ENCODE measurements at regions not wholly inside any gene's neighbourhood (a gene's known extent, or its start where the extent isn't known, plus 50 kb on each side); places are given as distances from the start of the nearest gene placed in this dataset.
"Not testable (repeated sequence)": the region's sequence is repeated elsewhere in the genome, so short reads cannot be mapped to it uniquely, and the experiment has no call there.

DNA sequence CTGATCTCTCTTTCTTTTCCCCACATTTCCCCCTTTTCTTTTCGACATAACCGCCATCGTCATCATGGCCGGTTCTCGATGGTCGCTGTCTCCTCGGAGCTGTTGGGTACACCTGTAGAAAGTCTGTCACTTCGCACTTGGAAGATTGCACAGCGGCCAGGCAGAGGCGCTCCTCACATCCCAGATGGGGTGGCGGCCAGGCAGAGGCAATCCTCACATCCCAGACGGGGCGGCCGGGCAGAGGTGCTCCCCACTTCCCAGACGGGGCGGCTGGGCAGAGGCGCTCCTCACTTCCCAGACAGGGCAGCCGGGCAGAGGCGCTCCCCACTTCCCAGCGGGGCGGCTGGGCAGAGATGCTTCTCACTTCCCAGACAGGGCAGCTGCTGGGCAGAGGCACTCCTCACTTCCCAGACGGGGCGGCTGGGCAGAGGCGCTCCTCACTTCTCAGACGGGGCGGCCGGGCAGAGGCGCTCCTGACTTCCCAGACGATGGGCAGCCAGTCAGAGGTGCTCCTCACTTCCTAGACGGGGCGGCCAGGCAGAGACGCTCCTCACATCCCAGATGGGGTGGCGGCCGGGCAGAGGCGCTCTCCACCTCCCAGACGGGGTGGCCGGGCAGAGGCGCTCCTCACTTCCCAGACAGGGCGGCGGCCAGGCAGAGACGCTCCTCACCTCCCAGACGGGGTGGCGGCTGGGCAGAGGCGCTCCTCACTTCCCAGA is 110.7 kb downstream of the C5orf15 start:
- DNase-seq (ENCODE audit: low read depth), result not testable (repeated sequence)

DNA sequence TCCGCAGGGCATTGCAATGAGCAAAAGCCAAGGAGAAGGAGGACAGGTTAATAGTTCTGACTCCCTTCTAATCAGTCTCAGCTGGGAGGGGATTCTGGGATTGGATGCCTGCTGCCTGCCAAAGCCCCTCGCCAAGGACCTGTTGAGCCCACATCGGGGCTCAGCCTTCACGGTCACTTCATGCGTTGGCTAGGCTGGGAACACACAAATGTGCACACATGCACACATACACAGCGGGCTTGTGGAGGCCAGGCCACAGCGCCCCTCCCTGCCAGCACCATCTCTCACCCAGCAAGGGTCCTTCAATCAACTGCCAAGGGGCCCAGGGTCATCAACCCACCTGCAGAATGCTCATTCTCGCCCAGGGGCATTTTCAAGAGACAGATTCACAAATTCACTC is 113.9 kb downstream of the C5orf15 start:
- no peak for DNase-seq (ENCODE audit: low read depth)

DNA sequence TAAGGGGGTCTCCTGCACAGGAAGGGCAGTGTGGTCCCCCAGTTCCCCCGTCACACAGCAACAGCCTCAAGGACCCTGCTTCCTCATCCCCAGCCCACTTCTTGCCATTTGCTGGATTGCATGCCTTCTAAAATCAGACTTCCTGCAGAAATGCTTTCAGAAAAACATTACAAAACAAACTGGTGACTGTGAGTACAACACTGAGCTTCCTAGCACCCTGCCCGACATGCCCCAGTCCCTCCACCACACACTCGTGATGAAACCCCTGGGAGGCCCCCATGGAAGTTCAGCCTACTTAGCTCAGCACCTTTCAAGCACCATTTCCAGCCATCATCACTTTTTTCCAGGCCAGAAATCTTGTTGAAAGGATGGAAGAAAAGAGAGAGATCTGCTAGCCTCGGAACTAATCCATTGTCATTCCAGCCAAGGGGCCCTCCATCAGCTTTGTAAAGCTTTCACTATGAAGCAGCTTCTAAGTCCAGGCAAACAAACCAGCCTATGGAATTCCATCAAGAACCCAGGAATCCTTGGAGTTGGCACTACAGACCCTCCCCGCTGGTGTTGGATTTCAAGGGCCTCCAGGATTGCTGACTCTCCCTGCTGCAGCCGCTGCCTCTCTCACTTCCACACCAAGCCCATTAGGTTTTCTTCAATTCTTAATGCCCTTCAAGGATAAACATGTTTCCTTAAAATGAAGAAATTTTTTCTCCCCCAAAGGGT is 114.6 kb downstream of the C5orf15 start:
- DNase-seq (ENCODE audit: low read depth), result no peak

DNA sequence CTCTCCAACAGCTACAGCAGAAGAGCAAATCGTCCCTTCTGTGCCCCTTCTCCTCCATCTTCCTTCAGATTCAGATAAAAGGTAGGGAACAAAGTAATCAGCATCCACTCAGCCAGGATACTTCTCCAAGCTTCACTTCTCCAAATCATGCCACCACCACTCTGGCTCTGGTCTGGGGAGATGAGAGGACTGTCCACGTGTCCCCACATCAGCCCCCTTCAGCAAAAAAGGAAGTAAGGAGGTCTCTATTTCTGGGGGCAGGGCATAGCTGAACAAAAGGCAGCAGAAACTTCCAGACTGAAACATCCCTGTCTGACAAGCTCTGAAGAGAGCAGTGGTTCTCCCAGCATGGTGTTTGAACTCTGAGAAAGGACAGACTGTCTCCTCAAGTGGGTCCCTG is 116.9 kb downstream of the C5orf15 start:
- DNase-seq (ENCODE audit: low read depth), result no peak

DNA sequence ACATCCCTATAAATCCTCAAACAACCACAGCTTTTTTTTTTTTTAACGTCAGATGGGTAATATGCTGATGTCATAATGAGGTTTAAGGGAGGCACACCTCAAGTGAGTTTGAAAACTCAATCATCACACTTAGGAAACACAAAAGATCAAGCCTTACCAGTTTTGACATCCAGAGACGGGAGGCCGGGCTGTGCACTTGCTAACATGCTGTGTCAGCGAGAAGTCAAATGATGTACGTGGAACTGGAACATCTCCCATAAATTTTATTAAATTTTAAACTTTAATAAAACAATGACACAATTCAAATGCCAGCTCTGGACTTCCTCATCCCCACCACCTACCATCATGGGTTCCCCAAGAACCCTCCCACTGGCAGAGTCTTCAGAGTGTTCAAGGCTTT is 117.6 kb downstream of the C5orf15 start:
- DNase-seq (ENCODE audit: low read depth), result no peak

DNA sequence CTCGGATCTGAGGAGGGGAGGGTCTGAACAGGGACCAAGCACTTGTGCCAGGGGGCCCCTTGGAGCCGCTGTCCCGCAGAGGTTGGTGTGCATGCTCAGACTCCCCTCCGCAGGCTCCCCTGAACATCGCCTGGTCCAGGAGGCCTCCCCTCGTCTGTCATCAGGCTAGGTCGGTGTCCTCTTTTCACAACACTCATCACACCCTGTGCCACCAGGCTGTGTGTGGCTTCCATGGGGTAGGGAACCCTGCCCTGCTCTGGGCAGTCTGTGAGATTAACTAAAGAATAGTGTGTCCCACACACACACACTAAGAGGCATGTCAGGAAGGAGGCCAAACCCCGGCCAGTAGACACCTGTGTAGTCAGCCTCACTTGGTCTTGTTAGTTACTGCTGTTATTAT is 119.3 kb downstream of the C5orf15 start:
- no peak for DNase-seq (ENCODE audit: low read depth)

DNA sequence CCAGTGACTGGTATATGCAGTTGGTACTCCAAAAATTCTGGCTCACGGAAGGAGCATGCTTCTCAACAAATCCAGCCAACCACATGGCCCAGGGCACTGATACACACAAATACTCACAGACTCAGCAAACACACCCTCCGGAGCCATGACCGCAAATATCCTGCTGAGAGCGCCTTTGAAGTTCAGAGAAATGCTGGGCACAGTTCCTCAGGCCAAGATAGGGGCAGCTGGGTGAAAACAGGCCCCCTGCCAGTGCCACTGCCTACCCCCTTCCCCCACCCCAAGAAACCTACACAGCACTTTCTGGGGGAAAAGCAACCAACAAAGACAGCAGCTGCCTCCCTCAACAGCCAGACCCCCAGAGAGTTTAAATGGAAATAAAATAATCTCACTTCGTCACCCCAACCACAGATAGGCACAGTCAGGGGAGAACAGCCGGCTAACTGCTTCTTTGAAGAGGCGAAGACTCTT is 120.0 kb downstream of the C5orf15 start:
- DNase-seq (ENCODE audit: low read depth), result peak; percentile 71

DNA sequence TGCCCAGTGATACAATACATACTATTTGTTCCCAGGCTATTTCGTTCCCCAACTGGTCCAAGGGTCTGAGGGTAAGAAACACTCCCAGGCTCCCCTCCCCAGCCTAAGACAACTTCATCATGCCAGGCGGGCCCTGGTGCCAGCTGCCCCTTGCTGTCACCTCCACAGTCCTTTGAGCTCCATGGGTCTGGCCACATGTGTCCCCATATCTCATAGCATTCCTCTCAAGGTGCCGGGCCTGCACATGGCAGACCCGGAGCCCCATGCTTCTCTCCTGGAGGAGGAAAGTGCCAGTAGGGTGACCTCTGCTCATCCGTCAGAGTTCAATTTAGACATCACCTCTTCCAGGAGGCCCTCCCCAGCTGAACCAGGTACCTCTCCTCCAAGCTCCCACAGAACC is 120.5 kb downstream of the C5orf15 start:
- DNase-seq (ENCODE audit: low read depth), result no peak

DNA sequence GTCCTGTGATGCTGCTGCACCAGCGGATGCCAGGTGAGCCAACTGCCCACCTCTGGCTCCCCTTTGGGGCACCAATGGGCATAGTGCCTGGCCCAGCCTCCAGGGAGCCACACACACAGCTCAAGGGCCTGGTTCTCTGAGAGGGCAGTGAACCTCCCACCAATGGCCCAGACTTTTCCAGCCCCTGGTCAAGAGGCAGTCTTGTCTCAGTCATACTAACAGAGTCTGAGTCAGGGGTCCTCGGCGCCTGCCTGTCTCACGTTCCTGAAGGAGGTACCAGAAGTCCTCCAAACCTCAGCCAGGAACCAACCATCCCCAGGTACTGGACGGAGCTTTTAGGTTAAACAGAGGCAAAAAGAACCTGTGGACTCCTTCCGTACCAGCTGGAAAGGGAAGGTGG is 121.1 kb downstream of the C5orf15 start:
- no peak for DNase-seq (ENCODE audit: low read depth)

DNA sequence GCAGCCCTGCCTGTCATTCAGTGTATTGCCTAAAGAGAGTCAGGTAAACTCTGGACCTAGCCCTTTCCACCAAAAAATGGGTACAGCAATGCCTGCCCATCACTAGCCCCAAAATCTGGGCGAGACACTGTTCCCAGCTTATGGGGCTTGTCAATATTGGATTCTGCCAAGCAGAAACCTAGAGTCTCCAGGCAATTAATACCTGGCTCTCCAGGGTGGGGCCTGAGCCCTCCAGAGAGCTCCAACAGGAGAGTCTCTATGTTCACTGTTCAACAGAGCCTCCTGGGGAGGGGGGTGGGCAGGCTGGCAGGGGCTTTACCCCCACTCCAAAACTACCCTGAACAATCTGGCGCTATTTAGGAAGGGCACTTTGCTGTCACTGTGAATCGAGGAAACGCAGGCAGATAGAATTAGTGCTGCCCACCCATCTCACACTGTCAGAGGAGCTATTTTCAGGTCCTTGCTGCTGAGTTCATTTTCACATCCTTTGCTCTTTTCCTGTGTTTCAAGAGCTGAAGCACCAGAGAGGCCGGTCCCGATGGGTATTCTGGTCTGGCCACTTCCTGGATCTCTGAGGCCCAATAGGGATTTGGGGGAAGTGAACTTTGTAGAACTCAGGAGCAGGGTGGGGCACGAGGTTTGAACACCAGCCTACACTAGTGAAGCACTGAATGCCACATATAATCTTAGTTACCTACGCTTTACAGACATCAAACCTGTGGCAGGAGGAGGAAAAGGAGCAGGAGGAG is 121.8 kb downstream of the C5orf15 start:
- no peak for DNase-seq (ENCODE audit: low read depth)

DNA sequence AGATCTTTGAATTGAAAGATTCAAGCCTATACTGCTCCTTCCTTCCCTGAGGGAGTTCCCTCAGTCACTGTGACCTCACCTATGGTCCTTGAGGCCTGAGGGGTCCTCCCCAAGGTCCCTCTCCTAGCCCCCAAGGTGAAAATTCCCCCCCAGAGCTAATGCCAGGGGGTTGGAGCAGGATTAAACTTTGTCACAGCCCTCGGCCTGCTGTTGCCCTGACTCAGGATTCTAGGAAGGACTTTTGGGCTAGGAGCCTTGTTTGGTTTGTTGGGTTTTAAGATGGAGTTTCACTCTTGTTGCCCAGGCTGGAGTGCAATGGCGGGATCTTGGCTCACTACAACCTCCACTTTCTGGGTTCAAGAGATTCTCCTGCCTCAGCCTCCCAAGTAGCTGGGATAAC is 123.2 kb downstream of the C5orf15 start:
- DNase-seq (ENCODE audit: low read depth), result no peak

DNA sequence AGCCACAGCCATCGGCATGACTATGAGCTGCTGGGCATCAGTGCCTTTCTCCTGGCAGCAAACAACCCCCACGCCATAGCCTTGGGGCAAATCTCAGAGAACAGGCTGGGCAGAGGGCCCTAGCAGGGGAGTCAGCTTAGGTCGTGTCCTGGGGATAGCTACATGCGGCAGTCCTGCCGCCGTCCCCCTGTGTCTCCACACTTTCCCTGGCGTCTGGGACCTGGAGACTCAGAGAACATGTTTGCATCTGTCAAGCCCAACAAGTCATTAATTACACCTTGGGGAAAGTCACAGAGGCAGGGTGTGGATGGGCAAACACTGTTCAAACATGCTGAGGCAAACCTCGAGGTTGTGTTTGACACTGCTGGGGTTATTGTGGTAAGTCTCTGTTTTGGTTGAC is 123.6 kb downstream of the C5orf15 start:
- DNase-seq (ENCODE audit: low read depth), result peak; percentile 27

DNA sequence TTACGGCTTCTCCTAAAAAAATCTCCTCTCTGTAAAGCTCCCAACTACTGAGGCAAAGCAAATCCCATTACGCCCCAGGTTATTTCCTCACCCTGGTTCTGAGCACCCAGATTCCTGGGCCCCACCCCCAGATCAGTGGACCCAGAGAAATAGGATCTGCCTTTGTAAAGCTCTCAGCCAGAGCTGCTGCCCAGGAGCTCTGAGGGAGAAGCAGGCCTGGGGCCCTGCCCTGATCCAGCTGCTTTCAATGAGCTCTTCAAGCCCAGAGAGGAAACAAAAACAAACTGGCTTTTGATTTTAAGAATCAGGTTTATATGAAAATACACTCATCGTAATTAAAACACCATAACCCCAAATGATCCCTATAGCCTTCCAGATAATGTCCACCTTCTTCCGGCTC is 124.5 kb downstream of the C5orf15 start:
- no peak for DNase-seq (ENCODE audit: low read depth)

DNA sequence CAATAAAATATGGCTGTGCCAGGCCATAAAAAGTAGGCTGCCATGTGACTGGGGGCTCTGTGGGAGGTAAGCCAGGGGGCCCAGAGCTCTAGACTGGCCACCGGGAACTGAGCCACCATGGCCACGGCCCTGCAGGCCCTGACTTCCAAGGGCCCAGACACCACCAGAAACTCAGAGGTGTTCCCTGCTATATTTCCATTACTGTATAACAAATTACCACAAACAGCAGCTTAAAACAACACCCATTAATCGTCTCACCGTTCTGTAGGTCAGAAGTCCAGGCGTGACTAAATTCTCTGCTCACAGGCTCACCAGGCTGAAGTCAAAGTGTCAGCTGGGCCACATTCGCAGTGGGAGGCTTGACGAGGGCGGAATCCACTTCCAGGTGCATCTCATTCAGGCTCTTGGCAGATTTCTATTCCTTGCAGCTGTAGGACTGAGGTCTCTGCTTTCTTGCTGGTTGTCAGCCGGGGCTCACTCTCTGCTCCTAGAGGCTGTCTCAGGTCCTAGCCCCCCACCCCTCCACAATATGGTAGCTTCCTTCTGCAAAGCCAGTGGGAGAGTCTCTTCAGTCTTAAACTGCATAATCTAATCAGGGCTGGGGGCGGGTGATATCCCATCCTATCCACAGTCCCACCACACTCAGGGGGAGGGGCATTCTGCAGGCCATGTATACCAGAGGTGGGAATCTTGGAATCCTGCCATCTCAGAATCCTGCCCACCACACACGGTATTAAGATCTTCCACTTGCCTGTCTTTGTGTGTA is 125.4 kb downstream of the C5orf15 start:
- DNase-seq (ENCODE audit: low read depth), result peak; percentile 5

DNA sequence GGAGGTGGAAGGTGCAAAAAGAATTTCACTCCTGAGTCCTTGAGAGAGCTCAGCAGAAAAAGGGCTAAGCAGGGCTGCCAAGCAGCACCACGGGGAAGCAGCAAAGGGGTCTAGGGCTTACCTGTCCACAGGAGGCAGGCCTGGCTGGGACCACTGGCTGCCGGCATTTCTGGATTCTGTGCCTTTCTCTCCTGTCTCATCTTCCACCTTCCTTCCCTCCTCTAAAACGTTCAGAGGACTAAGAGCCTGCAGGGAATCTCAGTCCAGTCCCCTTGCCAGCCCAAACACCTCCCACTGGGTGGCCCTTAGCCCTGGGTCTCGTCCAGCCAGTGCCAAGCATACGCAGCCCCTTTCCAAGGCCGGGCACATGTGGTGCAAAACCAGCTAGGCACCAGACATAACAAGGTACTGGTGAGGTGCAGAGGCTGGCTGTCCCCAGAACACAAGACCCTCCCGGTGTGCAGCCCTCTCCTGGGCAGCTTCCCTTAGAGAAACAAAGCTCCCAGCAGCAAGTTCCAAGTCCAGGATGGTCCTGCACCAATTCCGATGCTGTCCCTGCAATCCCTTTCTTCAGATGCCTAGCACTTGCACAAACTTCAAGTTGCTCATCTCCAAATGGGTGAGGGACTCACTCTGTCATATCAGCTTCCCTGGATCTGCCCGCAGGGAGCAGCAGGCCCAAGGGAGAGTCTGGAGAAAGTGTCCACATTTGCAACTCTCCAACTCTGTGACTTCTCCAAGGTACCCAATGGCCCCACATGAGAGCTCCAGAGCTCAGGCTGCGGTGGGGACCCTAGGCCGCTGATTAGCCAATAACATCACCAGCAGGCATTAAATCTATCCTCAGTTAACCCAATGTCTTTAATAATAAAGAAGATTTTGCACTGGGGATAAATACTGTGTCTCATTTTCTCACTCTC is 126.3 kb downstream of the C5orf15 start:
- no peak for DNase-seq (ENCODE audit: low read depth)

DNA sequence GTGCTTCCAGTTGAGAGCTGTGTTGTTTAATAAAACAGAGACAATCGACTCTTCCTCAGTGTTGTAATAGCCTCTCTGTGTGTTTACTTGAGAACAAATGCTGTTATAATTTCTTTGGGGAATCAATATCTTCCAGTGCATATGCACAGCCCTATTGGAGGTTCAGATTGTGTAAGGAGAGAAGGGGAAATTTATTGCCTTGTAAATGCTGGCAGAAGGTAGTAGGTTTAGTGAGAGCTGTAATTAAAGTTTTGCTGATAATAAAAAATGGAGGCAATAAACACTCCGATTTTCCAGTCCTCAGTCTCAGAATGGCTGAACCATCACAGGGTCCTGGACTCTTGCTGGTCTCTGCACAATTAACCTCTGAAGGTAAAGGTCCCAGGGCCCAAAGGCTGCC is 128.3 kb downstream of the C5orf15 start:
- no peak for DNase-seq (ENCODE audit: low read depth)

DNA sequence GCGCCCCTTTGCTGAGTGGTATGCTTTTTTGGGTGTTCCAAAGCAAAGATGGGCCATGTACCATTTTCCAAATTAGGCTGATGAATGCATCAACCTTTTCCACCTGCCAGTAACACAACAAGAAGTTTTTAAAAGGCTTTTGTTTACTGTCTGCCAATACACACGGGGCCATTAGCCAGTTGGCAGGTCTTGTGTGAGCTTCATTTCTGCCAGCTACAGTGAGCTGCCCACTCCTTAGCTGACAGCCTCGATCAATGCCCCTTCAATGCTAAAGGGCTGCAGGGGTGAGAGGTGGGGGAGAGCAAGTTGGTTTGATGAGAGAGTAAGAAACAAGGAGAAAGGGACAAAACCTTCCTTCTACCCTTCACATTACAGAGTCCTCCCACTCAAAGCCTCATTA is 128.7 kb downstream of the C5orf15 start:
- no peak for DNase-seq (ENCODE audit: low read depth)

DNA sequence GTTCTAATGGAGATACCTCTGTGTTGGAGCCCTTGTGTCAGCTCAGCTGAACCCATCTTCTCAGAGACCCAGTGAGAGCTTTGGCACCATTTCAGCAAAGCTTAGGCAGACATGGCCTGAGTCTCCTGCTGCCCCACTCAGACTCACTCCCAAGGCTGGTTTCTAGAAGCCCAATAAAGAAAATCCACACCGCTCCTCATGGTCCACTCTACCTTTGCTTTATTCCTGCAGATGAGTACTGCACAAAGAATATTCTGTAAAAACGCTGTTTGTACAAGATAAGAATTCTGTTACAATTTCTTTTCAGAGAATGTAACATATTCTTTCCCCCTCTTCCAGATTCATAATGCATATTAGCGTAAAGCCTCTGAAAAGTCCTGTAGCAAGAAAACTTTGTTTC is 129.3 kb downstream of the C5orf15 start:
- DNase-seq (ENCODE audit: low read depth), result no peak

DNA sequence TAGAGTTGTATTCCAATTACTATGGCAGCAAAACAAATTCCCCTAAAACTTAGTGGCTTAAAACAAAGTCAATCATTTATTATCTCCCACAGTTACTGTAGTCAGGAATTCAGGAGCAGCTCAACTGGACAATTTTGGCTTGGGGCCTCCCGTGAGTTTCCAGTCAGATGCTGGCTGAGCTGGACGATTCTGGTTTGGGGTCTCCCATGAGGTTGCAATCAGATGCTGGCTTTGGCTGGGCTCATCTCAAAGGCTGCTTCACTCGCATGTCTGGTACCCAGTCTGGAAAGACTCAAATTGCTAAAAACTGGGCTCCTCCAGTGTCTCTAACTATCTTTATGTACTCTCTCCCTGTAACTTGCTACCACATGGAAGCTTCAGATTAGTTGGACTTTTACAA is 130.1 kb downstream of the C5orf15 start:
- no peak for DNase-seq (ENCODE audit: low read depth)

DNA sequence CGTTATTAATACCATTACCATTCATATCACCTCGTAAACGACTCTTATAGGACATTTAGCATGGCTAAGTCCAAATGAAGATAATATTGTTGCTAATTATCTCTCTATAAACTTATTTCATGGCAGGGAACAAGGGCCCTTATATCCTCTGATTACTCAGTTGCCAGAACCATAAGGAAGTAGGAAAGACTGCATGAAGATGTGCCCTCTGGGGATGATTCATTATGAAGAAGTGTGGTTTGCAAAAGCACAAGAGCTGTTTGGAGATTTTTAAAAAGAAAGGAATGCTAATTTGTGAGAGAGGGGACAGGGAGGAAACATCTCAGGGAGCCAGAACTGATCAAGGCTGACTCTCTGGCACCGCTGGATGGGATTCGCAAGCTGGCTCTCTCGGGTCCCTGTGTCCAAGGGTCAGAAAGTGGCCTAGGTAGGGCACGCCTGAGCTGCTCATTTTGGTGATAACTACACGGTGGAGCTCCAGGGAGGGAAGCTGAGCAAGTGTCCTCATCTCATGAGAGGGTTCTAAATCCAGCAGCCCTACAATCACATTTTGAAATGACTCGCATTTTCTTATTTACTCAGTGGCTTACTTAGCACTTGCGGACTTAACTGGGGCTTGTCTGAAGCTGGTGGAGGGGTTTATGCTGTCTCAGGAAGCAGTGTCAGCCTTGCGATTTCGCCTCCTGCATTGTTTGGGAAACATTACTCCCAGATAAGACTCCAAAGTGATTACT is 136.8 kb downstream of the C5orf15 start:
- peak; percentile 80 for DNase-seq (ENCODE audit: low read depth)

Data from M059J (cell line).